Naive thymus-derived CD8-positive, alpha-beta T cell (primary cell): ENCODE measurements at regions not wholly inside any gene's neighbourhood (a gene's known extent, or its start where the extent isn't known, plus 50 kb on each side); places are given as distances from the start of the nearest gene placed in this dataset.
A peak's percentile ranks its signal among the peaks of the same experiment; 100 is the strongest.
"Not testable (repeated sequence)": the region's sequence is repeated elsewhere in the genome, so short reads cannot be mapped to it uniquely, and the experiment has no call there.

Experiments
- ATAC-seq, 2 donors: fragments of 150-1000 bp; cut with Tn5 transposase in 1 of 2; sonication (Bioruptor Pico), chemical (Tn5 transposase) in 1 of 2; 1 replicate in 1 of 2; 2 replicates in 1 of 2; pipeline ENCODE4 v1.10.0; 2021; ENCODE audit warnings: mild to moderate bottlenecking in 2 of 2, moderate library complexity in 2 of 2
- POLR2A ChIA-PET: fragments of 350-600 bp; sonication (Branson Sonifier 250); formaldehyde crosslinking; loops from one replicate; lab custom pipeline; 2021; ENCODE audit warnings: antibody characterized with exemption; lab: Charles Lee
- DNase-seq, 10 donors: peaks; one replicate each; pipeline versions ENCODE4 v3.0.0 to v3.0.0-alpha.2; 2020 to 2022
- H3K27ac Mint-ChIP-seq, 10 donors: one replicate each; pipeline ENCODE4 v1.8.0; 2020 to 2022; ENCODE audit warnings: mild to moderate bottlenecking in 10 of 10, mixed read lengths in 10 of 10, moderate library complexity in 4 of 10, inconsistent platforms in 1 of 10
- H3K27me3 Mint-ChIP-seq, 5 donors: one replicate each; pipeline ENCODE4 v1.8.0; 2021 to 2022; ENCODE audit warnings: mixed read lengths in 5 of 5
- H3K36me3 Mint-ChIP-seq, 3 donors: one replicate each; pipeline ENCODE4 v1.8.0; 2020 to 2022; ENCODE audit warnings: mixed read lengths in 3 of 3, mild to moderate bottlenecking in 2 of 3, inconsistent platforms in 1 of 3
- H3K4me1 Mint-ChIP-seq, 4 donors: one replicate each; pipeline ENCODE4 v1.8.0; 2021 to 2022; ENCODE audit warnings: mixed read lengths in 4 of 4
- H3K4me3 Mint-ChIP-seq, 10 donors: one replicate each; pipeline ENCODE4 v1.8.0; 2020 to 2022; ENCODE audit warnings: mild to moderate bottlenecking in 10 of 10, mixed read lengths in 10 of 10, moderate library complexity in 6 of 10, inconsistent platforms in 1 of 10
- H3K9me3 Mint-ChIP-seq, 9 donors: one replicate each; pipeline ENCODE4 v1.8.0; 2020 to 2022; ENCODE audit warnings: mixed read lengths in 9 of 9, mild to moderate bottlenecking in 3 of 9, inconsistent platforms in 1 of 9, moderate library complexity in 1 of 9

DNA sequence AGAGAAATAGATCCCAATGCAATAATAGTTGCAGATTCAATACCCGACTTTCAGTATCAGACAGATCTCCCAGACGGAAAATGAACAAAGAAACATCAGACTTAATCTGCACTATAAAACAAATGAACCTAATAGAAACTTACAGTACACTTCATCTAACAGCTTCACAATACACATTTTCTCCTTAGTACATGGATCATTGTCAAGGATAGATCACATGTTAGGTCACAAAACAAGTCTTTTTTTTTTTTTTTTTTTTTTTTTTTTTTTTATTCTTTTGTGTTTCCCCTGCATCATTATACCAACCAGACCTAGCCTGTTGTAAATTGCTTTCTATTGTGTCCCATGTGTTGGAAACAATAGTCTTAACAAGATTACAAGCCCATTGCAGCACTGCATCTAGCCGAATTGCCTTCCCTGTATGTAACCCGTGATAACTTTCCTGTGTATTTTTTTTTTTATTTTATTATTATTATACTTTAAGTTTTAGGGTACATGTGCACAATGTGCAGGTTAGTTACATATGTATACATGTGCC is 134.0 kb upstream of the MAD2L1 start:
- H3K4me3 Mint-ChIP-seq, H3K4me1 Mint-ChIP-seq, H3K27ac Mint-ChIP-seq, POLR2A ChIA-PET, H3K9me3 Mint-ChIP-seq, H3K36me3 Mint-ChIP-seq, ATAC-seq, DNase-seq: not testable (repeated sequence)
- H3K27me3 Mint-ChIP-seq: peaks cover 0 to 13% (median 10%) of the 10 kb centered on the region in 5 donors

DNA sequence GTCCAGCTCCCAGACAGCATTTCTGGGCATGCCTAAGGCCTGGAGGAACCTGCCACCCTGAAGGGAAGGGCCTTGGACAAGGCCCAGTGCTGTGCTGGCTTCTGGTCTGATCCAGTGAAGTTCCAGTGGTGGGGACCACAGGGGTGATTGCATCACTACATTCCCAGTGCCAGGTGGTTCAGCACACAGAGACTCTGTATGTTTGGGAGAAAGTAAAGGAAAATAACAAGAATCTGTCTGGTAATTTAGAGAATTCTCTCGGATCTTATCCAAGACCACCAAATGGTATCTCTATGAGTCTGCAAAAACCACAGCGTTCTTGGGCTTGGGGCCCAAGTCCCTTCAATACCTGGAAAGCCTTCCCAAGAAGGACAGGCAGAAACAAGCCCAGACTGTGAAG is 131.8 kb upstream of the MAD2L1 start:
- Mint-ChIP-seq H3K27me3 (peaks cover 0 to 13% (median 10%) of the 10 kb centered on the region in 5 donors), H3K4me3 (no peak overlapping the region), H3K9me3 (no peaks in the 10 kb centered on the region), H3K27ac (no peak overlapping the region), H3K36me3 (no peaks in the 10 kb centered on the region), H3K4me1 (no peaks in the 10 kb centered on the region)
- DNase-seq (no peak), ATAC-seq (no peak)
- POLR2A ChIA-PET: no interaction called here

DNA sequence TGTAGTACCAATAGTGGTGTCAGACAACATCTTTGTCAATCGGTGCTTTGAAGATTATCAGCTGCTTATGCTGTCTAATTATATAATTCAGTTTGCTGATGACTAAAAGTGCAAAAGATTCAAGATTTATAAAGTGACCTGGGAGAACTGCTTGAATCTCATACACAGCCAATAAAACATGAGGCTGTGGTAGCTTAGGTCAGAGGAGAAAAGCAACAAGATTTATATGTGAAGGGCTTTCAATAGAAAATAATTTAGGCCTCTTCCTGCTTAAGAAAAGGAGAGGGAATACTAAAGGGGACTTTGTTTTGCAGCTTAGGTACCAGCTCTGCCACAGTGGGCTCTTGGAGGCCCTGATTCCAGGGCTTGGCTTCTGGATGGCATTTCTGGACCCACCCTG is 111.0 kb upstream of the MAD2L1 start:
- H3K27ac Mint-ChIP-seq: no peak overlapping the region
- POLR2A ChIA-PET: no interaction called here
- DNase-seq (no peak), ATAC-seq (no peak)
- peaks cover 9 to 36% (median 18%) of the 10 kb centered on the region in 5 donors for H3K27me3 Mint-ChIP-seq
- H3K36me3 Mint-ChIP-seq: peaks cover 0 to 32% (median 6%) of the 10 kb centered on the region in 3 donors
- H3K4me3 Mint-ChIP-seq: no peak overlapping the region
- H3K9me3 Mint-ChIP-seq: peaks cover 0 to 37% (median 7%) of the 10 kb centered on the region in 9 donors
- no peaks in the 10 kb centered on the region for H3K4me1 Mint-ChIP-seq

DNA sequence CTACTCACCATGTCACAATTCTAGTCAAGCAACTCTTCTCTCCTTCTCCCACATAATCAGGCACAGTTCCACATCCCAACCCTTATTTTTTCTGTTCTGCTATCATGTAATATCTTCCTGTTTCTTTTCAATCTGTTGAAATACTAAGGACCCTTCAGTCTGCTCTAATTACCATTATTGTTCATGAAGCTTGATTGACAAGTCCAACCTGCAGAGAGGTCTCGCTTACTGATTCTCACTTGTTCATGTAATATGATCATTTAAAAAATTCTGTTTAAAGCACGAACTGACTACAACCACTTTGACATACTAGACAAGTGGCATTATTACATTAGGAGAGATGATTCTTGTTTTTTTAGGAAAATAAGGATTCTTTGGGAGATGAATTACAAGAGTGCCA is 108.6 kb upstream of the MAD2L1 start:
- no peaks in the 10 kb centered on the region for H3K4me1 Mint-ChIP-seq
- ATAC-seq: no peak

DNA sequence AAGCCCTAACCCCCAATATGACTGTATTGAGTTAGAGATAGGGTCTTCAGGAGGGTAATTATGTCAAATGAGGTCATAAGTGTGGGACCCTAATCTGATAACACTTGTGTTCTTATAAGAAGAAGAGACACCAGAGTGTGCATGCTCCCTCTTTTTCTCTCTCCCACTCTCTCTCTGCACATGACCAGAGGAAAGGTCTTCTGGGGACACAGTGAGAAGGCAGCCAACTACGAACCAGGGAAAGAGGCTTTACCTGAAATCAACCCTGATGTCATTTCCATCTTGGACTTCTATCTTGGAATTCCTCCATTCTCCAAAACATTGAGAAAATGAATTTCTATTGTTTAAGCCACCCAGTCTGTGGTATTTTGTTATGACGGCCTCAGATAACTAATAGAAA is 97.2 kb upstream of the MAD2L1 start:
- Mint-ChIP-seq H3K9me3 (no peaks in the 10 kb centered on the region), H3K27ac (no peak overlapping the region), H3K4me1 (no peaks in the 10 kb centered on the region), H3K4me3 (no peak overlapping the region), H3K27me3 (peaks cover 0 to 8% (median 0%) of the 10 kb centered on the region in 5 donors), H3K36me3 (no peaks in the 10 kb centered on the region)
- DNase-seq (no peak), ATAC-seq (no peak)
- POLR2A ChIA-PET: no interaction called here

More for the DNA sequence above, 108.6 kb upstream of the MAD2L1 start:
- no peak overlapping the region for H3K4me3 Mint-ChIP-seq
- H3K27ac Mint-ChIP-seq: no peak overlapping the region
- POLR2A ChIA-PET: interaction anchor here (0.7 kb wide), 1 partner anchor 1493 kb away, joined by 4 read pairs; no protein-coding TSS in a partner anchor
- peaks cover 0 to 22% (median 6%) of the 10 kb centered on the region in 3 donors for H3K36me3 Mint-ChIP-seq
- peaks cover 0 to 18% (median 7%) of the 10 kb centered on the region in 9 donors for H3K9me3 Mint-ChIP-seq
- DNase-seq: no peak
- peaks cover 9 to 36% (median 20%) of the 10 kb centered on the region in 5 donors for H3K27me3 Mint-ChIP-seq

DNA sequence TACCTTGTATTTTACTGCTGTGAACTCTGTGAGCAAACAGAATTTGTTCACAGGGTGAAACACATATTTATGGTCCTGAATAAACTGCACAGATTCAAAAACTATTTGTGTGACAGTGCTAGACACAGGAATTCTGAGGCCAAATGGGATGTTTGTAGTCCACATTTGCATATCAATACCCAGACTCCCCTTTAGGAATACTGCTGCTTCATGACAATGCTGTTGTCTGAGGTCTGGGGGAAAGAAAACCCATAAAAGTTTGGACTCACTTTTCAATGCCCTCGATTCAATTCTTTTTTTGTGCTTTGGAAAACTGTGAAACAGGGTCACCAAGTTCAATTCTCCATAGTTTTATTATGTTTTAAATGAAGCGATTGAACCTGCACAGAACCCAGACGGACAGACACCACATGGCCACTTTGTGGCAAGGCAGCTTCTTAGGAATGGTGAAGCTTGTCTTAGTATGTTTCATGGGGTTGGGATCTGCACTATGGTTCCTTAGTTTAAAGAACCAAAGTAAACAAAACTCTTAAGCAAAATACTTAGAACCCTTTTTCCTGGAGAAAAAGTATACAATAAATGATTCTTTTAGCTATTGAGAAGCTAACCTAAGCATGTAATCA is 92.3 kb upstream of the MAD2L1 start:
- H3K27me3 Mint-ChIP-seq: peaks cover 0 to 3% (median 0%) of the 10 kb centered on the region in 5 donors
- POLR2A ChIA-PET: no interaction called here
- no peak for DNase-seq

DNA sequence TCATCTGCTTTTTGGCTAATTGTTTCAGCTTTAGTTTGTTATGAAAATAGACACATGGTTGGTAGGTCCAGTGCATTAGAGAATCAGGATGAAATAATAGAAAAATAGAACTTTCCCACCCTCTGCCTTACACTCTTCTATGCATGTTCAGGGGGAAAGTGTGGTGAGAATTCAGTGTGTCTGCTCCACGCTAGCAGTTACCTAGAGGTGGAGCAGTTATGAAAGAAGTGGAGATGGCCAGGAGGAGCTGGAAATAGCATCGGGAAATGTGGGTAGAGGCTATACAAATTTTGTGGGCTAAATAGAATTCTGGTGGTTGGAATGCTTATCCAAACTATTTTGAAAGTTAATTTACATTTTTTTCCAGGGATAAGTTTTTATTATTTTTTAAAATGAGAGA is 91.4 kb upstream of the MAD2L1 start:
- no peak for ATAC-seq
- no peaks in the 10 kb centered on the region for H3K4me1 Mint-ChIP-seq
- no peaks in the 10 kb centered on the region for H3K9me3 Mint-ChIP-seq
- no peak overlapping the region for H3K4me3 Mint-ChIP-seq
- H3K27me3 Mint-ChIP-seq: peaks cover 0 to 3% (median 0%) of the 10 kb centered on the region in 5 donors
- POLR2A ChIA-PET: no interaction called here
- DNase-seq: no peak
- no peak overlapping the region for H3K27ac Mint-ChIP-seq
- no peaks in the 10 kb centered on the region for H3K36me3 Mint-ChIP-seq

More for the DNA sequence above, 92.3 kb upstream of the MAD2L1 start:
- Mint-ChIP-seq H3K9me3 (no peaks in the 10 kb centered on the region), H3K36me3 (no peaks in the 10 kb centered on the region), H3K4me3 (no peak overlapping the region), H3K4me1 (no peaks in the 10 kb centered on the region), H3K27ac (no peak overlapping the region)
- no peak for ATAC-seq

DNA sequence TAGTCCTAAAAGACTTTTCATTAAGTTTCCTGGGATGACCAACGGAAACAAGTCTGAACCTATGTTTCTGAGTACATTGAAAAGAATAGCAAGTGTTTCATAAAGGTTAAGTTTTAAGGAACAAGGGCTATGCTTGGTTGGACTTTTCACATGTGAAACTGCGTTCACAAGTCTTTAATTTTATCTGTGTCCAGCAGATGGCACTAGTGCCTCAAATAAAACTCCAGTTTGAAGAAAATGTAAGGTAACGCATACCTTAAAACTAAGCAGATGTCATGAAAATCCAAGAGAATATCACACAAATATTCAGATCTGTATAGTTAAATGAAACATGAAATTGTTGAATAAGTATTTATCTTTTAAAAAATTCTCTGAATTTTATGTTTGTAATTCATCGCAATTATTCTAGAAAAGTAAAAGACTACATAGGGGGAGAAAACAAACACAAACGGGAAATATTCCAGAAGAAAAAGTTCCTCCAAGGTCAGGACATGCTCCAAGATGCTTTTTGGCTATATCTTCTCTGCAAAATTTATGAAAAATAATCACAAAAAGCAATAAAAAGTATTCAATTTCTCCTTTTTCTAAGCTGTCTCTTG is 89.6 kb upstream of the MAD2L1 start:
- peak; percentile 30 to 65 for ATAC-seq
- Mint-ChIP-seq H3K36me3 (no peaks in the 10 kb centered on the region), H3K4me3 (no peak overlapping the region), H3K27ac (no peak overlapping the region), H3K4me1 (no peaks in the 10 kb centered on the region), H3K9me3 (no peaks in the 10 kb centered on the region), H3K27me3 (peaks cover 0 to 3% (median 1%) of the 10 kb centered on the region in 5 donors)
- POLR2A ChIA-PET: no interaction called here
- DNase-seq: peak in 8 of 10 donors; percentile 2 to 66 (median 52)

DNA sequence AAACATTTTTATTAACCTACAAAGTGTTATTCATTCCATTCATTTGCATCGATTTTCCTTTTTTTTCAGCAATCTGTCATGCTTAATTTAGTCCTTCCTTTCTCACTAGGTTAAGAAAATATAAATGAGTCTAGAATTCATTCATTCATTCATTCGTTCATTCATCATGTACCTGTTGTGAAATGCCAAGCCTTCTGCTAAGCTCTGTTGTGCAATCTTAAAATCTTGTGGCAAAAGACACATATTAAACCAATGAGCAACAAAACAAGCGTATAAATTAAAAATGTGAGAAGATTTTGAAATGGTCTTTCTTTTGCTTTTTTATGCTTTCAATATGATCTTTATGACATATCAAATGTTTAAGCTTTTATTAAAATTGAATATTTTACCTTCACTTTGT is 88.6 kb upstream of the MAD2L1 start:
- POLR2A ChIA-PET: no interaction called here
- DNase-seq (no peak), ATAC-seq (no peak)
- no peaks in the 10 kb centered on the region for H3K9me3 Mint-ChIP-seq
- no peak overlapping the region for H3K27ac Mint-ChIP-seq
- peaks cover 0 to 4% (median 2%) of the 10 kb centered on the region in 5 donors for H3K27me3 Mint-ChIP-seq
- H3K36me3 Mint-ChIP-seq: no peaks in the 10 kb centered on the region
- no peak overlapping the region for H3K4me3 Mint-ChIP-seq
- H3K4me1 Mint-ChIP-seq: no peaks in the 10 kb centered on the region

DNA sequence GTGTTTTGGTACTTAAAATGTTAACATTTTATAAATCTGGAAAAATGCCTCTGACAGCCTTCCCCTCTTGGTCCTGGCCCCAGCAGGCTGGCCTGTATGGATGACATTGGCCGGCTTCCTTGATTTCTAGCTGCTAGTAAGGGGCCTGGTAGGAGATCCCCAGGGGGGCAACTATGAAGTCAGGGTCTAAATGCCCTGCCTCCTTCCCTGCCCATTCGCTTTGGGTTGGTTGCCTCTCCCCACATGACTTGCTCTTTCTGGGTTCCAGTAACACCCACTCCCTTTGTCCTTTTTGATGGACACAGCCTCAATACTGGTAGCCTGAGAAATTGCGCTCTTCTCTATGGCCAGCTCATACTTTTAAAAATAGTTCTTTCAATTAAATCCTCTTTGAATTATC is 78.0 kb upstream of the MAD2L1 start:
- Mint-ChIP-seq H3K27ac (no peak overlapping the region), H3K4me3 (no peak overlapping the region), H3K36me3 (peaks cover 0 to 8% (median 1%) of the 10 kb centered on the region in 3 donors), H3K27me3 (peaks cover 0 to 15% (median 2%) of the 10 kb centered on the region in 5 donors), H3K9me3 (peaks cover 0 to 12% (median 0%) of the 10 kb centered on the region in 9 donors), H3K4me1 (no peaks in the 10 kb centered on the region)
- POLR2A ChIA-PET: no interaction called here
- no peak for ATAC-seq
- no peak for DNase-seq

DNA sequence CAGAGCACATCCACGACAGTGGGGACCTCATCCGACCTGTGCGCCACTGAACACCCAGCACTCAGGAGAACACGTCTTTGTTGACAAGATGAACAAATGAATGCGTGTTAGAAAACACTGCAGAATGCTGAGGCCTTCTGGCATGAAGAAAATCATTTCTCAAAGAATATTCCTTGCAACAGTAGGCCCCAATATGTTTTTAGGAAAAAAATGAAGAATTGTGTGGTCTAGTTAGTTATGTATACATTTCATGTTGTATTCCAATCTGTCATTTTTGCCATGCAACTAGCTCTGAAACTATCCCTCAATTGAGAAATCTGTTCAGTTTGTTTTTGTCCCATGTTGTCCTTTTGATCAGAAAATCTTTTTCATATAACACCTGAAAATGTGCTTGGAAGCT is 77.4 kb upstream of the MAD2L1 start:
- ATAC-seq (no peak), DNase-seq (no peak)
- POLR2A ChIA-PET: no interaction called here
- Mint-ChIP-seq H3K4me3 (no peak overlapping the region), H3K27ac (peak overlapping the region in 1 of 10 donors; percentile 30), H3K27me3 (peaks cover 0 to 13% (median 4%) of the 10 kb centered on the region in 5 donors), H3K9me3 (peaks cover 0 to 12% (median 0%) of the 10 kb centered on the region in 9 donors), H3K4me1 (no peaks in the 10 kb centered on the region), H3K36me3 (peaks cover 0 to 8% (median 1%) of the 10 kb centered on the region in 3 donors)

DNA sequence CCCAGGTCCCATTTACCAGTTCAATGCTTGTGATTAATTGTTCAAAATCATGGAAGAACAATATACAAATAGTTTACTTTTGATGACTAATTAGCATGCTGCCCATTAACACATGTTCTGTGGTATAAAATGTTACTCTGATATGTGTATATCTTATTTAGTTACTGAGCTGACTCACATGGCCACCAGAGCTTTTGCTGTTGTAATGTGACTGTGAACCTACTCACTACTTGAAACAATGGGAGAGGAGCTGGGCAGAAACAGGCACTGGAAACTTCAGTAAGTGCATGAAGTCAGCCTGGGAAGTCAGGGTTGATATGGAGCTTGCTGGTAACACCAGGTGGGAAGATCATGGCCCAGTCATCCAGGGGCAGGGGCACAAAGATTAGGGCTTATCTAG is 72.7 kb upstream of the MAD2L1 start:
- ATAC-seq (no peak), DNase-seq (no peak)
- Mint-ChIP-seq H3K4me3 (no peak overlapping the region), H3K27ac (no peak overlapping the region), H3K36me3 (peaks cover 0 to 8% (median 1%) of the 10 kb centered on the region in 3 donors), H3K4me1 (no peaks in the 10 kb centered on the region), H3K27me3 (peaks cover 2 to 26% (median 7%) of the 10 kb centered on the region in 5 donors), H3K9me3 (peaks cover 0 to 12% (median 0%) of the 10 kb centered on the region in 9 donors)
- POLR2A ChIA-PET: no interaction called here

DNA sequence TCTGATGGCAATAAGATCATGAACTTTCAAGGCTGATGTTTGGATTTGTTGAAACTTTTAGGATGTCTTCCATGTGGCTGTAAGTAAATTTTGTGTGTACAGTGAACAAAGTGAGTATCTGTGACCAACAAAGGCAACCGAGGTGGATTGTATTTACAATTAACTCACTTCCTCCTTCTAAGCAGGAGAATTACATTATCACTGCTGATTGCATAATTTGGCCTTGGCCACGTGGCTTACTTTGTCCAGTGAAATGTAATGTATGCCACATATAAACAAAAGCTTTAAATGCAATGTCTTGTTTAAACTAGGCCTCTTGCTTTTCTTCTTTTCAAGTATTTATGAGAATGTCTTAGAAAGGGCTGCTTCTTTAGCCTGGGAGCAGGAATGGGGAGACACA is 66.3 kb upstream of the MAD2L1 start:
- Mint-ChIP-seq H3K4me1 (no peaks in the 10 kb centered on the region), H3K27me3 (peaks cover 3 to 13% (median 4%) of the 10 kb centered on the region in 5 donors), H3K36me3 (peaks cover 0 to 2% (median 0%) of the 10 kb centered on the region in 3 donors), H3K9me3 (no peaks in the 10 kb centered on the region), H3K4me3 (no peak overlapping the region), H3K27ac (no peak overlapping the region)
- POLR2A ChIA-PET: no interaction called here
- DNase-seq: no peak
- no peak for ATAC-seq
